SKM-1 (cell line): ENCODE measurements at regions not wholly inside any gene's neighbourhood (a gene's known extent, or its start where the extent isn't known, plus 50 kb on each side); places are given as distances from the start of the nearest gene placed in this dataset.

Experiments
- DNase-seq: peaks from one replicate; lab custom pipeline; 2025; ENCODE audit not compliant: unreplicated experiment; lab: John Stamatoyannopoulos, UW

DNA sequence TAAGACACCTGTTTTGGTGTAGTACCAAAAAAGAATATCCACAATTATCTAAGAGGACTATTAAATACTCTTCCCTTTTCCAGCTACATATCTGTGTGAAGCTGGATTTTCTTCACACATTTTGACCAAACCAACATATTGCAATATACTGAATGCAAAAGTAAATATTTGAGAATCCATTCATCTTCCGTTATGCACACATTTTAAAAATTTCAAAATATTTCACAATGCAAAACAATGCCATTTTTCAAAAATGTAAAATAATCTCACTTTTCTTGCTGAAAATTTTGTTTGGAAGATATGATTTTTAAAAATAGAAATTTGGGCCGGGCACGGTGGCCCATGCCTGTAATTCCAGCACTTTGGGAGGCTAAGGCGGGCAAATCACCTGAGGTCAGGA lies 133.9 kb upstream of the FUT8 start:
- no peak for DNase-seq

DNA sequence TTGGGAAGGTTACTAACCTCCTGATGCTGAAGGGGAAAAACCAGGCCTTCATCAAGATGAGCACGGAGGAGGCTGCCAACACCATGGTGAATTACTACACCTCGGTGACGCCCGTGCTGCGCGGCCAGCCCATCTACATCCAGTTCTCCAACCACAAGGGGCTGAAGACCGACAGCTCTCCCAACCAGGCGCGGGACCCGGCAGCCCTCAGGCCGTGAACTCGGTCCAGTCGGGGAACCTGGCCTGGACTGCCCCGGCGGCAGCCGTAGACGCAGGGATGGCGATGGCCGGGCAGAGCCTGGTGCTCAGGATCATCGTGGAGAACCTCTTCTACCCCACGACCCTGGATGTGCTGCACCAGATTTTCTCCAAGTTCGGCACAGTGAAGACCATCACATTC lies 133.0 kb upstream of the FUT8 start:
- DNase-seq, result no peak

DNA sequence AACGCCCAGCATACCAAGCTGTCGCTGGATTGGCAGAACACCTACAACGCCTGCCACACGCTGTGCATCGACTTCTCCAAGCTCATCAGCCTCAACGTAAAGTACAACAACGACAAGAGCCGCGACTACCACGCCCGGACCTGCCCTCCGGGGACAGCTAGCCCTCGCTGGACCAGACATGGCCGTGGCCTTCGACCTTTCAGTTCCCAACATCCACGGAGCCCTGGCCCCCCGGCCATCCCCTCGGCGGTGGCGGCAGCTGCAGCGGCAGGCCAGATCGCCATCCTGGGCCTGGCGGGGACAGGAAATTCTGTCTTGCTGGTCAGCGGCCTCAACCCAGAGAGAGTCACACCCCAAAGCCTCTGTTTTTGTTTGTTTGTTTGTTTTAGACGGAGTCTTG lies 132.6 kb upstream of the FUT8 start:
- DNase-seq, result no peak

DNA sequence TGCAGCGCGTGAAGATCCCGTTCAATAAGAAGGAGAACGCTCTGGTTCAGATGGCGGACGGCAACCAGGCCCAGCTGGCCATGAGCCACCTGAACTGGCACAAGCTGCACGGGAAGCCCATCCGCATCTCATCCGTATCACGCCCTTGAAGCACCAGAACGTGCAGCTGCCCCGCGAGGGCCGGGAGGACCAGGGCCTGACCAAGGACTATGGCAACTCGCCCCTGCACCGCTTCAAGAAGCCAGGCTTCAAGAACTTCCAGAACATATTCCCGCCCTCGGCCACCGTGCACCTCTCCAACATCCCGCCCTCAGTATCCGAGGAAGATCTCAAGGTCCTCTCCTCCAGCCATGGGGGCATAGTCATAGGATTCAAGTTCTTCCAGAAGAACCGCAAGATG lies 131.9 kb upstream of the FUT8 start:
- DNase-seq, result no peak

DNA sequence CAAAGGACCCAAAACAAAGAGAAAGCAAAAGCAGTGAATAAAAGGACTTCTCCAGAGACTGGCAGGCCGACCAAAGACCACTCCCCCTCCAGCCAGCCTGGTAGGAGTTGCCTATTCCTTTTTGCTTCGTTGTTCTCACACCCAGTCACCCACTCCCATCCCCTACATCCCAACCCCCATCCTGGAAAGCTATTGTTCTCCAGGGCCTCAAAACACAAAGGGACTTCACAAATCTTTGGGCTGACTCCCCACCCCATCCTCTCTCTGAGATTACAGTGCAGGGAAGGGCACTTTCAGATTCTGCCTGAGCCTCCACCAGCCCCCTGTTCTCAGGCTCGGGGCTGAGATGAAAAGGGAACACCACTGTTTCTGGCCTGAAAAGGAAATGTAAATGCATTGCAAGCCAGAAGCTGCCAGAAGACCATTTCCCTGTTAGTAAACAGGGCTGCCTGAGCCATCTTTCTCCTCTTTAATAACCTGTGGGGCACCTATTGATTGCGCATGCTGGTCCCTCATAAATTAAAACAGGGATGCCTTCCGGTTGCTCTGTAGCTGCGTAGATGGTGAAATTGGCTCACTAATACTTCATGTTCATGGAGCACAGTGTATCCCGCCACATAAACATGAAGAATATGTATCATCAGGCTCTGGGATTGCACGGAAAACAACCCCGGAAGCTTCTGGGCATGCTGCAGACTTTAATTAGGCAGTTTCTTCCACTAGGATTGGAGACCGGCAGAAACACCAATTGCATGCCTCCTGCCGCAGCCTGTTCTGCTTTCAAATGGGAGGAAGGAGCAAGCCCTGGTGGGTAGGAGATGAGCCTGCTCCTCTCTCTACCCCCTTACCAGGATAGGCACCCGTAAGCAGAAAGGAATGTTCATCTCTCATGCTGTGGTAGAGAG lies 130.3 kb upstream of the FUT8 start:
- DNase-seq, result no peak

DNA sequence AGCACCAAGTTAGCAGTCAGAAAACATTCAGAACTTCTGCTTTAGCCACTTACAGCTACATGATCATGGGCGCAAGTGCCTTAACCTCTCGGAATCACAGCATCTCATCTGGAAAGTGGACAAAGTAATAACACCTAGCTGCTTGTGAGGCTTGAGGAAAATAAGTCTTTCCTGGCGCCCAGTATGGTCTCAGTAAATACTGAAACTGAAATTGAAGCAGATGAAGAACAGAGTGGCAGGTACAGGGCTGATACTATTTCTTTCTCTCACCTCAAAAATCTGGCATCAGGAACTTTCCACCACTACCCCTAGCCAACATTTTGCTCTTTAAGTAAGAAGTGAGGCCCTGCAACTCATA lies 129.7 kb upstream of the FUT8 start:
- DNase-seq, result no peak

DNA sequence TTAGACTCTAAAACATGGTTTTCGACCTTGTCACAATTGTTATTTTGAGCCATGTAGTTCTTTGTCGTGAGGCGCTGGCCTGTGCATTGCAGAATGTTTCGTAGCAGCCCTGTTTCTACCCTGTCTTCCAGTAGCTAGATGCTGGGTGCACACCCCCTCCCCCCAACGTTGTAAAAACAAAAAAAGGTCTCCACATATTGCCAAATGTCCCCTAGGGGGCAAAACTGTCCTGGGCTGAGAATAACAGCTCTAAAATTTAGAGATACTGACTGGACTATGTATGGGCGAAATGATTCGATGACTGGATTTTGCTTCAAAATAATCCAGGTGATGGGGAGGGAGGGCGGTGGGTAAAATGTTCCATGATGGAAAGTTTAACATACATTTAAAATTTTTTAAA lies 126.1 kb upstream of the FUT8 start:
- no peak for DNase-seq

DNA sequence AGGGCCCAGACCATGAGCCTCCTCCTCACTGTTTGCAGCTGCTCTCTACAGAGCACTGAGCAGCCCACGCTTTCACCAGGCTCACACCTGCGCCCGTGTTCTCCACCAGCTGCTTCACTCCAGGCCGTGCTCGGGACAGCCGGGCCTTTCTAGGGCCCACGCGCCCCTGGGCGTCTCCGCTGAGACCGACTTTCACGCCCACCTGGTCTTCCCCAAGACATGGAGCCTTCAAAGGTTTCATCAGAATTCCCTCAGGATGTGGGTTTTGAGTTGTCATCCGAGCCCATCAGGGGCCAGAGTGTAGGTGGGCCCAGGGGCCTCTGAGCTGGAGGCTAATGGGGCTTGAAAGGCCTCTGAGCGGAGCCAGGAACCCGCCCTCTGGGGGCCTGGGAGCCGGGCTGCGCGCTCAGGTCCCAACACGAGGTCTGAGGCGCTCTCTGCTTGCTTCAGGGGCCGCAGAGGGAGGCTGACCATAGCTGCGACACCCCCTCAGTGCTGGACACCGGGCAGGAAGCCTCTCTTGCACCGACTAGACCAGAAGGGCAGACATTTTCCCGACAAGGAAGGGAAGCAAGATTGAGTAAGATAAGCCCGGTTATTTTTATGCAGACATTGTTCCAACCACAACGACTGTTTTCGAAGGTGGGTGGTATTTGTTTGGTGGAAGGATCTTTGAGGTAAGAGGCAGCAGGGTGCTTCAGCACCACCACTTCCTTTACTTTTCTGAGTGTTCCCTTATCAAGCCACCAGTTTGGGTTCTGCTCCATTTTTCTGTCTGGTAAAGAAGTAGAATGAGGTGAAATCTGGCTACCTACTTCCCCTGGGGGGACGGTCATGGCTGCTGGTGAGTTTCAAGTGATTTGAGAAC lies 125.0 kb upstream of the FUT8 start:
- DNase-seq, result no peak

DNA sequence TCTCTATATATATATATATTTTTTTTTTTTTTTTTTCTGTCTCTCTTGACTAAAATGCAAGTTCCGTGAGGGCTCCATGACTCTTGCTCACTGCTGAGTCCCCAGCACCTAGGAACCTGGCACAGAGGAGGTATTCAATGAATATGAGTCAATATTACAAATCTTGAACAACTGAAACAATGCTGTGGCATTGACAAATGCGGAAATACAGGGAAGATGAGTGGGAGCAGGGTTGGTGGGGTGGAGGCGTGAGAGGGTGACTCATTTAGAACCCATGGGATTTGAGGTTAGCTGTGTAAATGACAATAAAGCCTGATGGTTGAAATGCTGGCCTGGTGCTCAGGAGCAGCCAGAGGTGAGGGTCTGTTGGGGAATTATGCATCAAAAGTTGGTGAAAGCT lies 121.7 kb upstream of the FUT8 start:
- DNase-seq, result no peak

DNA sequence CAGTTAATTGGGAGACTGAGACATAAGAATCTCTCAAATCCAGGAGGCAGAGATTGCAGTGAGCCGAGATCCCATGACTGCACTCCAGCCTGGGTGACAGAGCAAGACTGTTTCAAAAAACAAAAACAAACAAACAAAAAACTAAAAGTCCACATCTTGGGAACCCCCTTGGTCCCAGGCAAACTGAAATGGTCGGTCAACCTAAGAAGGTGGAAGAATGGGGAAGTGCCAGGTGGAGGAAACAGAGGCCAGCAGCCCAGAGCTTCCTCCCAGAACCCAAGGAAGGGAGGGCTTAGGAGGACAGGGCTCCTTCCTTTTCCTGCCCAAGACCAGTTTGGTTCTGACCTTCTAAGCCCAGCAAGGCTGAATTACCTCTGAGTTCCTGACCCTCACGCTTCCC lies 121.0 kb upstream of the FUT8 start:
- DNase-seq, result no peak

DNA sequence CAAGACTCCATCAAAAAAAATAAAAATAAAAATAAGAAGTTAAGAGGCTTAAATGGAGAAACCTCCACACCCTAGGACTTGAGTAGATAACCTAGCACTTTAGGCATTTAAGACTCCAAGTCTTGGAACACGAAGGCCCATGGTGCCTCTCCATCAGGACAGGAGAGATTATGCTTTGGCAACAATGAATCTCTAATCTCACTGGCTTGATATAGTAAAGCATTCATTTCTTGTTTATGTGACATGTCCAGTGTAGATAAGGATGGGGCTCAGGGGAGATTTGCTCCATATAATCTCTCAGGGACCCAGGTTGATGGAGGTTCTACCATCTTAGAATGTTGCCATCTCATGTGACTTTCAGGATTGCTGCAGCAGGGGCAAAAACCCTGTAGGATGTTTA lies 117.7 kb upstream of the FUT8 start:
- no peak for DNase-seq

DNA sequence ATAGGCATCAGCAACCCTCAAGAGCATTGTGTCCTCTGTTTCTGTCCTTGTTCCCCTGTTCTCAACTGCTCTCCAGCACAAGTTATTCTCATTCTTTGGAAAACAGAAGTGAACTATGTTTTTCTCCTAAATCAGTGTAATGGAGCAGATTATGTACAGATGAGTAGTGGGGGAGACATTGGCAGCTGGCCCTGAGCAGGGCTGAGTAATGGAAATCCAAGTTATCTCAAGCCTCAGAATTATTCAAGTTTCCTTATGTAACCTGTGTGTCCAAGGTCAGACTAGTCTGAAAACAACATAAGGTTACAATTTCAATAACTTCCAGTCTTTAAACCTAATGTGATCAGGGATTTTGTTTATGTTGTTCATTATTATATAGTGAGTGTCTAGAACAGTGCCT lies 116.1 kb upstream of the FUT8 start:
- DNase-seq, result no peak

DNA sequence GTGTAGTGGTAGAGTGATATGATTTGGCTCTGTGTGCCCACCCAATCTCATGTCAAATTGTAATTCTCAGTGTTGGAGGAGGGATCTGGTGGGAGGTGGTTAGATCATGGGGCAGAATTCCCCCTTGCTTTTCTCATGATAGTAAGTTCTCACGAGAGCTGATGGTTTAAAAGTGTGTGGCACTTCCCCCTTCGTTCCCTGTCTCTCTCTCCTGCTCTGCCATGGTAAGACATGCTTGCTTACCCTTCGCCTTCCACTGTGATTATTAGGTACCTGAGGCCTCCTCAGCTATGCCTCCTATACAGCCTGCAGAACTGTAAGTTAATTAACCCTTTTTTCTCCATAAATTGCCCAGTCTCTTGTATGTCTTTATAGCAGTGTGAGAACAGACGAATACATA lies 115.7 kb upstream of the FUT8 start:
- DNase-seq, result no peak

DNA sequence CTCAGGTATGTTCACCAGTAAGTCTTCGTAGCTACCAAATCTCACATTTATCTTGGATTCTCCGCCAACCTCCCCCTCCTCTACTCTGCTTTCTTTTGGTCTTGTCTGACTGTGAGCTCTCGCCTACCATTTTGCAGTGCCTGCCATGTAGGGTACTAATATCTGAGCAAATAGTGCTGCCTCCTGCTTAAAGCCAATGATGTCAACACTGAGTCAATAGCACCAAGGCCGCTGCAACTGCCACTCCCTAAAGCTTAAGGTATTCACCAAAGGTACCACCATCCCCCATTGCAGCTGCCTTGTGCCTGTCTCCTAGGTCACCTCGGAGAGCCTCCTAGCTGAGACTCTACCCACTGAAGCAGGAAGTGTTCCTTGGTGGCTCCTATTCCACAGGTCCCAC lies 114.8 kb upstream of the FUT8 start:
- no peak for DNase-seq

DNA sequence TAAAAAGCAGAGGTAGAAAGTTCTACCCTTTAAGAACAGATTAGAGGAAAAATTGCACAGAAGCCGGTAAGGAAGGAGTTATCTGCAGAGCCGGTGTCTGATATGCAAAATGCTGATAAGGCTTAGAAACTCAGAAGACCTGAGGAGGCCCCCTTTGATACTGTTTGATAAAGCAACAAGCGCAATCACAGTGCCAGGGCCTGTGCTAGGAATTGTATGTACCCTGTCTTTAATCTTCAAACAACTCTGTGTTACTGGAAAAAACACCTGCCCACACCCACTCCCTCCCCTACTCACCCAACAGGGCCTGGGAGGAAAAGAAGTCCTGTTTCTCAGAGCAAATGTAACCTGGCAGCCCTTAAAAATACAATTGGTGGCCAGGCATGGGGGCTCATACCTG lies 112.7 kb upstream of the FUT8 start:
- no peak for DNase-seq

DNA sequence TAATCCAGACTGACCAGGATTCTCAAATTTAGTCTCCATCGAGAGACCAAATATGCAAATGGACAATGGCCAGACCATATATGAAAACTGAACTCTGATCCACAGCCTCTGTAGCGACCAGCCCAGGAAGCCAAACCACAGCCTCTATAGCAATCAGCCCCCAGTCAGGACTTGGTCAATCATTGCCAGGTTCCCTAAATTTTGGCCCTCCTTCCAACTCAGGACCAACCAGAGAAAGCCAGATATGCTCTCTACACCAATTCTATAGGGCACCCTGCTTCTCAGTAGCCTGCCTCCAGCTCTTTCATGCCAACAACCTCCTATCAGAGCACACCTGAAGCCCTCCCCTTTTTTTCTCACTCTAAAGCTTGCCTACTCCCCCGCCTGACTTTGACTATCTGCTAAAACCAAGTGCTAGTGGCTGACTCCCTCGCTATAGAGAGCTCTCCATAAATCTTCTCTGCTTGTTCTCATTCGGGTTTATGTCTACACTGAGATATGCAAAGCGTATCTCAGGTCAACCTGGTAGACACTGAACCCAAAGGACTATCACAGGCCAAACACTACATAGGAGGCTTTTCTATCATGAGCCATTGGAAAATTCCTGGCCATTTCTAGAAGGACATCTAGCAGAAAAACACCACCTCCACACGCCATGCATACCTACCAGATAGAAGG lies 110.5 kb upstream of the FUT8 start:
- DNase-seq, result no peak

DNA sequence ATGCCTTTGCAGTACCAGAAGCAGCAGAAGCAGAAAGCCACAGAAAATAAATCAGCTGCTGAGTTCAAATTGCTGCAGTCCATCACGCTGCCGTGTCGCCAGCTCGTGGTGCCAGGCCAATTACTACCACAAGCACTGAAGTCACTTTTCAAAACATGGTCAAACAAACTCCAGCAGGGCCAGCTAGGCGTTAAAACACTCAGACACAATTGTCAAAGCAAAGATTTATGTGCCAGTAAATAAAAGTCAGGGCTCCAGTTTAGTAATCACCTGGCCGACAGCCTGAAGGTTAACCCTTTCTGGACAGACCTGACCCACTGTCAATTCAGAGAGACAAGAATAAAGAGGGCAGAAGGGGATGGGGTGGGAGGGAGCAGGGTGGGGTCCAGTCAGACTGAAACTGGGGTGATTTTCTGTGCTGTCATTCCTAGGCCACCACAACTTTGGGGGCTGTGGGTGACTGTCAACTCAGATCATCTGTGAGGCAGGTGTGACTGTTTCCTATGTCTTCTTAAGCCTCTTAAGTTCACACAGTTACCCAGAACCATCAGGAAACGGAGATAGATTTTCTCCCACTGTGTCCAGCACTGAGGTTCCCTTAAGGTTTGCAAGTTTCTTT lies 109.8 kb upstream of the FUT8 start:
- DNase-seq, result no peak

DNA sequence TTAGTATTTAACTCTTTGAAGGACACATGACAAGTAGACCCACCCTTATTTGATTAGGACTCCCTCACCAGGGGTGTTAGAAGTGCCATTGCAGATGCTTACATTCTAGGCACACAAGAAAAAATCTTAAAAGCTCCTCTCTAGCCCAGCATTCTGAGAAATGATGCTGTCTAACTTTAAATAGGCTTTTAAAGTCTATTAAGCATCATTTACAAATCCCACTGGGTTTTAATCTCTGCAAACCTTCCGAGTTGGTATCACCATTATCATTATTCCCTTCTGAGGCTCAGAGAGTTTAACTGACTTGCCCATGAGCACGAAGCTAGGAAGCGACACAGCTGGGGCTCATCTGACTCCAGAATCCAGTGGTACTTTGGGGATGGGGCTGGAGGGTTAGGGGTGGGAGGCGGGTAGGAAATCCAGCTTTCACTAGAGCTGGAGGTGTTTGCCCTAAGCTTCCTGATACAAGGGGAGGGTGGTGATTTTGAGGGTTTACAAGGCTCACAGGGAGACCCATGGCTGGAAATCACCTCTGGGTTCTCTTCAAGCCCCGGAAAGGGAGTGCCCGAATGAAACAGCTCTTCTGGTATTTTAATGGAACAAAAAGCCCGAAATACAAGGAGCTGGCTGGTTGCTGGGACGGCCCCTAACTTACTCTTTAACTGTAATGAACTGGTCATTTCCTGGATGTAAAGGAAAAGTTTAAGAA lies 109.2 kb upstream of the FUT8 start:
- no peak for DNase-seq

DNA sequence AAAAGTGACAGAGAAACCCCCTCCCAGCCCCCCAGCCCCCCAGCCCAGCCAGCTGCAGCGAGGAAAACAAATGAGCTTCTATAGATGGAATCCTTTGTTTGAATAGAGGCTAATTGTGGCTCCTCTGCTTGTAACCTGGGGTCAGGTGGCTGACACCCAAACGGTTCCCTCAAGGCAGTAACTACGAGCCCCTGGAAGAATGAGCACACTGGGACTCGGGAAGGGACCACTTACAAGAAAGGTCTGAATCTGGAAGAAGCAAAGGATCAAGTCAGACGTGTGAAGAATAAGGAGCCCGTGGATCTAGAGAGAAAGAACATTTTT lies 108.7 kb upstream of the FUT8 start:
- no peak for DNase-seq

DNA sequence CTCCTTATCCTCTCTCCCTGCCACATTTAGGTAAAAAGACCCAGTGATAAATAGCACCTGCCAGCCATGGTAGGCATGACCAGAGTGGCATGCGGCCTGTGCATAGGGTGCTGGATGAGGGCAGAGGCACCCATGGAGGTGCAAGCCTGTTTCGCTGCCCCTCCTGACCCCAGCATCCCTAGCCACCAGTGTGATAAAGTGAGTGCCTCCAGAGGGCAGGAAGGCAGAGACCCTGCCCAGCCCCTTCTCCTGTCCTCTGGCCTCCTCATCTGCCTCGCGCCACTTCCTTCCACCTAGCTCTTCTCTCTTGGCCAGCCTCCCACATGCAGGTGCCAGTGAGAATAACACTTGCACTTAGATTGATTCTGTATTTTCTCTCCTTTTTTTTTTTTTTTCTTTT lies 108.3 kb upstream of the FUT8 start:
- DNase-seq, result no peak

DNA sequence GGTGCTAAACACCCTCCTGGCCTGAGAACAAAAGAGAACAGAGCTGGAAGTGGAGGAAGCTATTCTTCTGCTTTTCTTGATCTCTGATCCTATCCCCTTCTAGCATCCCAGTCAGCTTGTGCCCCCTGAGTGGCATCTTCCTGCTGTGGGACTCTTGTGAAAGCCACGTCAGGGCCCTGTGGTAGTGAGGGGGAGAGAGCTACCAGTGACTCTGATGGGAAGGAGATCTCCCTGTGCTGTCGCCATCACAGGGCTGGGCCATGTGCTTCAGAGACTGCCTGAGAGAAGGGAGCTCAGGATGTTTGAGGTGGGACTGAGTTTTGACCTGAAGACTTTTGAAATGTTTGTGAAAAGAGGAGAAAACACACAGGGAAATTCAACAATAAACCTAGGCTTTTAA lies 107.6 kb upstream of the FUT8 start:
- DNase-seq, result no peak
